Activated CD8-positive, alpha-beta T cell treated with anti-CD3 and anti-CD28 coated beads, Interleukin-2, amount 10 ng/mL, durations not matched to agents 7 days and 5 days (primary cell): ENCODE measurements at regions not wholly inside any gene's neighbourhood (a gene's known extent, or its start where the extent isn't known, plus 50 kb on each side); places are given as distances from the start of the nearest gene placed in this dataset.

Experiments used
- ATAC-seq: fragments of 150-1000 bp; cut with Tn5 transposase; one replicate; pipeline ENCODE4 v1.10.0; 2021; ENCODE audit warnings: moderate library complexity
- CTCF ChIA-PET: fragments of 350-600 bp; sonication (Branson Sonifier 250); formaldehyde crosslinking; loops from one replicate; lab custom pipeline; 2021; ENCODE audit warnings: antibody characterized with exemption; lab: Charles Lee
- POLR2A ChIA-PET: fragments of 350-600 bp; sonication (Branson Sonifier 250); formaldehyde crosslinking; loops from one replicate; lab custom pipeline; 2021; ENCODE audit warnings: antibody characterized with exemption; lab: Charles Lee
- DNase-seq: peaks from one replicate; pipeline ENCODE4 v3.0.0-alpha.2; 2020
- H3K27ac Mint-ChIP-seq: one replicate; pipeline ENCODE4 v1.8.0; 2021; ENCODE audit warnings: mild to moderate bottlenecking, mixed read lengths
- H3K27me3 Mint-ChIP-seq: one replicate; pipeline ENCODE4 v1.8.0; 2021; ENCODE audit warnings: low read depth, mixed read lengths
- H3K36me3 Mint-ChIP-seq: one replicate; pipeline ENCODE4 v1.8.0; 2021; ENCODE audit warnings: low read depth, mixed read lengths
- H3K4me1 Mint-ChIP-seq: one replicate; pipeline ENCODE4 v1.8.0; 2021; ENCODE audit warnings: low read depth, mixed read lengths
- H3K4me3 Mint-ChIP-seq: one replicate; pipeline ENCODE4 v1.8.0; 2021; ENCODE audit warnings: mild to moderate bottlenecking, mixed read lengths
- H3K9me3 Mint-ChIP-seq: one replicate; pipeline ENCODE4 v1.8.0; 2022; ENCODE audit warnings: mixed read lengths; ENCODE audit not compliant: insufficient read depth

DNA sequence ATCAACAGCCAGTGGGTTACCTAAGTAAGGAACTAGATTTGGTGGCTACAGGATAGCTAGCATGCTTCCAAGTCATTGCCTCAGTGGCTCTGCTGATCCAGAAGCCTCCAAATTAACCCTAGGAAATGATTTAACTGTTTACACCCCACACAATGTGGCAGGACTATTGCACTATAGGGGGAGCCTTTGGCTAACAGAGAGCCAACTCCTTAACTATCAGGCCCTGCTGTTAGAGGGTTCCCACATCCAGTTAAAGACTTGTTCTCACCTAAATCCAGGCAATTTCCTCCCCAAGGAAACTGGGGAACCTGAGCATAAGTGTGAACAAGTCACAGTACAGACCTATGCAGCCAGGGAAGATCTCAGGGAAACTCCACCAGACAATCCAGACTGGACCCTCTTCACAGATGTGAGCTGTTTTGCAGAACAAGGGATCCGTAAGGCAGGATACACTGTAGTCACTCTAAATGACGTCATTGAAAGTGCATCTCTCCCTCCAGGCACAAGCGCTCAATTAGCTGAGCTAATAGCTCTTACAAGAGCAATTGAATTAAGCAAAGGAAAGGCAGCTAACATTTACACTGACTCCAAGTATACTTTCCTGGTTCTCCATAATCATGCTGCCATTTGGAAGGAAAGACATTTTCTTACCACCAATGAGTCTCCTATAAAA lies 185.3 kb upstream of the SPOCK3 start:
- Mint-ChIP-seq H3K27me3 (no peaks in the 10 kb centered on the region), H3K27ac (no peak overlapping the region), H3K4me3 (no peak overlapping the region), H3K36me3 (no peaks in the 10 kb centered on the region), H3K4me1 (no peaks in the 10 kb centered on the region), H3K9me3 (no peaks in the 10 kb centered on the region)
- ChIA-PET POLR2A (no interaction called here), CTCF (no interaction called here)
- ATAC-seq (no peak), DNase-seq (no peak)

DNA sequence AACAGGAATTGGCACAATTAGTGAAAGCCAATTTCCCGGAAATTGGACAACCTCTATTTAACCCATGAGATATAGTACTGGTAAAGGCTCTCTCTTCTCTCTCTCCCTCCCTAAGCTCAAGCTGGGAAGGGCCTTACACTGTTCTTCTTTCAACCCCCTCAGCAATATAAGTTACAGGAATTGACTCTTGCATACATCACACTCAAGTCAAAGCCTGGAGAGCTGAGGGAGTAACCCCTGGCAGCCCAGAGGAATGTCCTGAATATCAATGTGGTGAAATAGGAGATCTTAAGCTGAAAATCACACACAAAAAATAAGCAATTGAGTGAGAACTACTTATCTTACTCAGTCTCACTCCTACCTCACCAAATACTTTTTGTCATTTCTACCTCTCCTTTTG lies 186.9 kb upstream of the SPOCK3 start:
- Mint-ChIP-seq H3K36me3 (no peaks in the 10 kb centered on the region), H3K9me3 (no peaks in the 10 kb centered on the region), H3K27ac (no peak overlapping the region), H3K27me3 (no peaks in the 10 kb centered on the region), H3K4me3 (no peak overlapping the region), H3K4me1 (no peaks in the 10 kb centered on the region)
- ChIA-PET CTCF (no interaction called here), POLR2A (no interaction called here)
- DNase-seq (no peak), ATAC-seq (no peak)

DNA sequence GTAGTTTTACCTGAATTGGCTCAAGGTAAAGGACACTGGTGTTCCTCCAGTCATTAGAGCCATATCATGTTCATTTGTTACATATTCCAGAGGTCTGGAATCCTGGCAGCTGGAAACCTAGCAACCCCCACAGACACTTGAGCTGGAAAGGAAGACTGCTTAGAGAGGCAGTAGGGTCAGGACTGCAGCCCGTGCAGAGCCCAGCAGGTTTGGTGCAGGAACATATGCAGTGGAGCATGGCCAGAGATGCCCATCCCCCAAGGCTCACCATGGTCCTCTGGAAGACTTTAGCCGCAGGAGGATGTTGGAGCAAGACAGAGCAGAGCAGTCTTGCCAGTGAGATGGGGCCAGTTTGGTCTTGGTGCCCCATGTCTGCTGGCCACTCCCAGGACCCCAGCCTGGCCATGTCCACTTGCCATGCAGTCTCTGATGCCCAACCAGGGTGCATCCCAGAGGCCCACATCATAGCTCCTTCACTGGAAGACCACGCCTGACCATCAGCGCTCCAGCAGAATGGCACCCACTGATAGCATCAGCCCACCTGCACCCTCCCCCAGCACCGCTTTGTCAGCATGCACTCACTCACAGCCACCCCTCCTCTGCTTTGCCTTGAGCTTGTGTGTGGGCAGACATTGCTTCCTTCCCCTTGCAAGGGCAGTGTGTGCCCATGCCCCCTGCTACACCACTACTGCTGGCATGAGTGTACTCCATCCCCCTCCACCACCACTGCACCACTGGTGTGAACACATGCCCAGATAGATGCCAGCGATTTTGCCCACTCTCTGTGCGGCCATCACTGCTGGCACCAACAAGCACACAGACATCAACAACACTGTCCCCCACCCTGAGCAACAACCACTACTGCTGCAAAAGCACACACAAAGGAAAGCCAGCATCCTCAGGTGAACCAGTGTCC lies 190.3 kb upstream of the SPOCK3 start:
- CTCF ChIA-PET: no interaction called here
- Mint-ChIP-seq H3K9me3 (no peaks in the 10 kb centered on the region), H3K27ac (no peak overlapping the region), H3K4me1 (no peaks in the 10 kb centered on the region), H3K27me3 (no peaks in the 10 kb centered on the region), H3K36me3 (no peaks in the 10 kb centered on the region), H3K4me3 (no peak overlapping the region)
- no peak for ATAC-seq
- POLR2A ChIA-PET: no interaction called here
- no peak for DNase-seq

DNA sequence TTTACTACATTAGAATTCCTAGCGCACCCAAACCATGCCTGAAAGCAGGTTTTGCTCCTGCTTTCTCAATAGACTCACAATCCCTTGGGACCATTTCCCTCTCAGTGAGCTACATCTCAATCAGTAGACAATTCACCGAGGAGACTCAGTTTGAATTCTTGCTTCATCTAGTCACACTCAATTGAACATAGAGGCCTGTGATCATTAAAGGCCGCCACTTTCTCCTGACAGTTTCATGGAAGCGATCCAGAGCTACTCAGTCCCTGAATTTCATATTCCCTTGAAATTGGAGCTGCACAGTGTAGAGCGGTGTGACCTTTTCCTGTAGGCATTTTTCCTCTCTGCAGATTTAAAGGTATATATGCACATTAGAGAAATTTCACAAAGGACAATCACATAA lies 193.9 kb upstream of the SPOCK3 start:
- no peak for ATAC-seq
- H3K27ac Mint-ChIP-seq: no peak overlapping the region
- CTCF ChIA-PET: no interaction called here

DNA sequence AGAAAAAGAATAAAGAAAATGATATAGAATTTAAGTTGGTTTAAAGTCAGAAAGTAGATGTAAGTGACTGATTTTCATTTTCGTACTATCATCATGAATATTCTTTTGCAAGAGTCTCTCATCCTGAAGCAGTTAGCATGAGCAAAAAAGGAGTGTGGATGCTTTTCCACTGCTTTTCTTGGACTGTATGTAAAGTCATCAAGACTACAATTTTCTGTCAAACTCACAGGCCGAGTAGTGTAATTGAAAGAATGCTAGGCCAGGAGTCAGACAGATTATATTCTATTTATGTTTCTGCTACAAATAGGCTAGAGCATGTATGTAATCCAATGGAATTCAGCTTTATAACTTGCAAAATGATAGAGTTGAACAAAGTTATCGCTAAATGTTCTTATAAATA lies 197.1 kb upstream of the SPOCK3 start:
- Mint-ChIP-seq H3K9me3 (peaks cover 5% of the 10 kb centered on the region), H3K36me3 (no peaks in the 10 kb centered on the region), H3K4me3 (no peak overlapping the region), H3K27ac (no peak overlapping the region), H3K4me1 (no peaks in the 10 kb centered on the region), H3K27me3 (no peaks in the 10 kb centered on the region)
- ATAC-seq (no peak), DNase-seq (no peak)
- ChIA-PET POLR2A (no interaction called here), CTCF (no interaction called here)

More for the DNA sequence above, 193.9 kb upstream of the SPOCK3 start:
- Mint-ChIP-seq H3K9me3 (no peaks in the 10 kb centered on the region), H3K36me3 (no peaks in the 10 kb centered on the region), H3K27me3 (no peaks in the 10 kb centered on the region), H3K4me1 (no peaks in the 10 kb centered on the region), H3K4me3 (no peak overlapping the region)
- POLR2A ChIA-PET: no interaction called here
- DNase-seq: no peak

DNA sequence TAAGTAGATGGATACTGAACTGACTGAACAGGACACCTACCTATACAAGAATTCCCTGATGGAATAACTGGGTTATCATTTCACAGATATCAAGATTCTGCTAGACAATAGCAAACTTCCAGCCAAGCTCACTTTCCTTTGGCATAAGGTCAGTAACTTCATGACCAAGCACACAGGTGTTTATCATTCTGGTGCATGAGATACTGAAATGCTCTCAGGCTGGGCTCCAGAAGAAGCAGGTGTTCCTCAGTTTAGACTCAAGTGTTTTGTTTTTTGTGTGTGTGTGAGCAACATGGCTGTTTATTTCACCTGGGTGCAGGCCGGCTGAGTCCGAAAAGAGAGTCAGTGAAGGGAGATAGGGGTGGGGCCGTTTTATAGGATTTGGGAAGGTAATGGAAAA lies 201.5 kb upstream of the SPOCK3 start:
- CTCF ChIA-PET: no interaction called here
- peaks cover 5% of the 10 kb centered on the region for H3K9me3 Mint-ChIP-seq
- no peaks in the 10 kb centered on the region for H3K36me3 Mint-ChIP-seq
- H3K27me3 Mint-ChIP-seq: no peaks in the 10 kb centered on the region
- no peak overlapping the region for H3K27ac Mint-ChIP-seq
- H3K4me1 Mint-ChIP-seq: no peaks in the 10 kb centered on the region
- DNase-seq (no peak), ATAC-seq (no peak)
- H3K4me3 Mint-ChIP-seq: no peak overlapping the region
- POLR2A ChIA-PET: no interaction called here

DNA sequence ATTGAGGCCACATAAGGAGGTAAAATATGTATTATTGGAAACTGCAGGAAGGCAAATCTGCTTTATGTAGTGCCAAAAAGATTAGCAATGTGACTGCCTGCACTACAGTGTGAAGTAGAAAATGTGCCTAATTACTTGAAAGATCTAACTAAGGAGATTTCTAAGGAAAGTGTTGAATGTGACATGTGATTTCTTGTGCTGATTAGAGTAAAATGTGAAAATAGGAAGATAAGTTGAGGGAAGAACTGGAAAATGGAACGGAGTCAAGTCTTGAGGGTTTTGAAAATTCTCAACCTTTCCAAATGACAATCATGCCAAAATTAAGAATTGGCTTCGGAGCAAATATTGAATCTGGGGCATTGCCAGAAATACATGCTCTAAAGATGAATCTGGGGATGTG lies 209.5 kb upstream of the SPOCK3 start:
- no peak for DNase-seq
- Mint-ChIP-seq H3K36me3 (no peaks in the 10 kb centered on the region), H3K27ac (no peak overlapping the region), H3K9me3 (no peaks in the 10 kb centered on the region), H3K27me3 (no peaks in the 10 kb centered on the region), H3K4me1 (no peaks in the 10 kb centered on the region), H3K4me3 (no peak overlapping the region)
- POLR2A ChIA-PET: no interaction called here
- ATAC-seq: no peak
- CTCF ChIA-PET: no interaction called here

DNA sequence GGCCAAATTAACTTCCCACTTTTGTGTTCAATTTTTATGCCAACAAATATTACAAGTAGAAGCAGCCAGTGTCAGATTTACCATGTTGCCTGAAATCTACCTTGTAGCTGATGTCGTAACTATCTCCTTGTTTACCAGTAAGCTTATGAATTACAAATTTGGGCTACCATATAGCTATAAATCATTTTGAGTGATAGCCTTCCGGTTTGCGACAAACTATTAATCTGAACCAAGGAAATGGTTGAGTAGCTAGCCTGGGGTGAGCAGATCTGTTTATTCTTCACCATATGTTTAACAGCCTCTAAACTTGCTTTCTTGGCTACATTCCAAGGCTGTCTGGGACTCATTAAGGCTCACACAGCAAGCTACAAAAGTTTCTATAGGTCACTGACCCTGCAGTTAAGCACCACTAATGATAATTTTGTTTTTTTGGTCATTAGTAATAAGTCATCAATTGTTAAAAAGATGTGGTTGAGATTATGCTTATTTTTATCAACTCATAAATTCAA lies 218.7 kb upstream of the SPOCK3 start:
- Mint-ChIP-seq H3K27ac (no peak overlapping the region), H3K27me3 (no peaks in the 10 kb centered on the region), H3K4me3 (no peak overlapping the region), H3K4me1 (no peaks in the 10 kb centered on the region), H3K9me3 (no peaks in the 10 kb centered on the region), H3K36me3 (no peaks in the 10 kb centered on the region)
- ChIA-PET POLR2A (no interaction called here), CTCF (no interaction called here)
- no peak for ATAC-seq
- DNase-seq: no peak

DNA sequence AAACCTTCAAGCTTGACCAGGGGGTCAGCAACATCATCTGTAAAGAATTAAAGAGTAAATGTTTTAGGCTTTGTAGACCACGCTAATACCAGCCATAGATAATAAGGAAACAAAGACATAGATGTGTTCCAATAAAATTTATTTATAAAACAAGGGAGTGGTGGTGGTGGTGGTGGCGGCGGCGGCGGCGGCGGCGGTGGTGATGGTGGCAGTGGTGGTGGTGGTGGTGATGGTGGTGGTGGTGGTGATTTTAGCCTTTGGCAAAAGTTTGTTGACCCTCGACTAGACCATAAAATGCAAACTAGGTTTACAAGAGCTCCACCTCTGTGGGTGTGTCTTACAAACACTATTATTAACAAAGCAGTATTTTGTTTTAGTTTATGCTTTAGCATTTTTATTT lies 222.3 kb upstream of the SPOCK3 start:
- no peaks in the 10 kb centered on the region for H3K36me3 Mint-ChIP-seq

DNA sequence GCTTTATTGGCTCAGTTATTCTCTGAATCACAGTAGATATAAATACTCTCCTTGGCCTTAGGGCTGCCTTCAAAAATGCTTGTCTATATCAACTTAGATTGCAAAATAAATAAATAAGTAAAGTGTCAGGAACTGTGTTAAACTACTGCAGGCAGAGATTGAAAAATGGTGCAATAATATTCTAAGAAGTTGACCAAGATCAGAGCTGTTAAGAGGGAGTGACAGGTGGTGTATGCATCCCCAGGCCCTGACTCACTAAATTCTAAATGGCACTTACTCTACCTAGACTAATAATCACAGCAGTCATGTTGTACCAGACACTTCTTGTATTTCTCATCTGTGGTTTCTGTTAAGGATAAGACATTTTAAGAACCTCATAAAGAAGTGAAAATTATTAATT lies 235.1 kb upstream of the SPOCK3 start:
- ChIA-PET CTCF (no interaction called here), POLR2A (no interaction called here)
- ATAC-seq: no peak
- Mint-ChIP-seq H3K4me3 (no peak overlapping the region), H3K4me1 (no peaks in the 10 kb centered on the region), H3K27me3 (no peaks in the 10 kb centered on the region), H3K36me3 (no peaks in the 10 kb centered on the region), H3K27ac (no peak overlapping the region), H3K9me3 (no peaks in the 10 kb centered on the region)
- no peak for DNase-seq

More for the DNA sequence above, 222.3 kb upstream of the SPOCK3 start:
- H3K4me3 Mint-ChIP-seq: no peak overlapping the region
- H3K4me1 Mint-ChIP-seq: no peaks in the 10 kb centered on the region
- H3K9me3 Mint-ChIP-seq: no peaks in the 10 kb centered on the region
- no peaks in the 10 kb centered on the region for H3K27me3 Mint-ChIP-seq
- ChIA-PET CTCF (no interaction called here), POLR2A (interaction anchor here (0.6 kb wide), 1 partner anchor 498 kb away, joined by 7 read pairs; no protein-coding TSS in a partner anchor)
- DNase-seq (no peak), ATAC-seq (no peak)
- H3K27ac Mint-ChIP-seq: no peak overlapping the region

DNA sequence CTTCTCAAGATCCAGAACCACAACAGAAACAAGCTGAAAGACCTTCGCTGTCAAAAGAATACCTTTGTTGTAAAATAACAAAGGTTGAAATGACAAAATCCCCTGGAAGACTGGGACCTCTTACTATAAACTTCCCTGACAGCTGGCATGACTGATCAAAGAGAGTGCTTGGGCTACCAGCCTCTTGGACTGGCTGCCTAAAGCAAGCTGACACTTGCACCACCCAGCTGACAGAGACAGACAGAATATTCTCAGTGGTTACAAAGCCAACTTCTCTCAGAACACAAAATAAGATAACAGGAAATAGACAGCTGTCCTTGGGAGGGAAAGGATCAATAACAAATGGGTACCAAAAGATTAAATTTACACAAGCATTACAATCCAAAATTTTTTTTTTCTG lies 241.7 kb upstream of the SPOCK3 start:
- POLR2A ChIA-PET: no interaction called here
- Mint-ChIP-seq H3K4me1 (no peaks in the 10 kb centered on the region), H3K27ac (no peak overlapping the region), H3K27me3 (no peaks in the 10 kb centered on the region), H3K9me3 (peaks cover 4% of the 10 kb centered on the region), H3K4me3 (no peak overlapping the region), H3K36me3 (no peaks in the 10 kb centered on the region)
- no peak for DNase-seq
- no peak for ATAC-seq
- CTCF ChIA-PET: no interaction called here

DNA sequence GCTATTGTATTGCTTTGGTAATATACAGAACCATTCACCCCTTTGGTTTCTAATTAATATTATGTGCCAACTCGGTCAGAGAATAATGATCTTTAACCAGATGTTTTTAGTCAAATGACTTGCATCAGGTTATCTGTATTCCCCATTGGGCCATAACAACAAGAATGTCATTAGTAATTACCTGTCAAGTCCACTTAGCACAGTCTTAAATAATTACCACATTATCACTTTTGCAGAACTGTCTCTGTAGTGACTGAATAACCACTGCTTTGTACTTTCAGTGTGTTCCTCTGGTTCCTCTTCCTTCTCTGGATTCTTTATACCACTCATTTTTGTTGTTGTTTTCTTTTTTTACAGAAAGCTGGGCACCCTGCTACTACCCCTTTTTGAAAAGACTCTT lies 257.7 kb upstream of the SPOCK3 start:
- POLR2A ChIA-PET: no interaction called here
- no peaks in the 10 kb centered on the region for H3K36me3 Mint-ChIP-seq
- no peaks in the 10 kb centered on the region for H3K27me3 Mint-ChIP-seq
- no peaks in the 10 kb centered on the region for H3K4me1 Mint-ChIP-seq
- no peak overlapping the region for H3K4me3 Mint-ChIP-seq
- no peak for ATAC-seq
- DNase-seq: no peak
- CTCF ChIA-PET: no interaction called here
- H3K27ac Mint-ChIP-seq: no peak overlapping the region
- peaks cover 4% of the 10 kb centered on the region for H3K9me3 Mint-ChIP-seq
